GM21786 (cell line): ENCODE measurements at regions not wholly inside any gene's neighbourhood (a gene's known extent, or its start where the extent isn't known, plus 50 kb on each side); places are given as distances from the start of the nearest gene placed in this dataset.

Source experiments
- ATAC-seq: cut with Tn5 transposase; IDR thresholded peaks from one replicate; pipeline ENCODE4 v1.9.1; 2021; ENCODE audit not compliant: unreplicated experiment

GRCh38 chr9:108681851-108682590, 173.8 kb downstream of the ACTL7B start:
- no peak for ATAC-seq

DNA sequence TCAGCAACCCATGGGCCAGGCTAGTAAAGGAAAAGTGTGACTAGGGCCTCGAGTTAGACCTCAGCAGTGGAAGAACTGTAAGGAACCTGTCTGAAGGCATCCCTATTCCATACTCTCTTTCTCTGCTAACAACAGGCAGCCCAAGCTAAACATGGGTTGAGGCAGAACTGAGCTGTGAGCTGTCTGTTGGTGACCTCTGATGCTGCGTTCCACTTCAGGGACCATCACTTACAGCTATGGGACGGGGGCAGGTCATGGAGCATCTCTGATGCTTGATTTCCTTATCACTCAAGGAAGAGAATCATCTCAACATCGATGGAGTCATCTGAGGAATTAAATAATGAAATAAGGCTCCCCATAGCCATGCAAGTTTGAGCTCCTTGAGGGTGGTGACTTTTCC, 174.8 kb downstream of the ACTL7B start:
- ATAC-seq: no peak

DNA sequence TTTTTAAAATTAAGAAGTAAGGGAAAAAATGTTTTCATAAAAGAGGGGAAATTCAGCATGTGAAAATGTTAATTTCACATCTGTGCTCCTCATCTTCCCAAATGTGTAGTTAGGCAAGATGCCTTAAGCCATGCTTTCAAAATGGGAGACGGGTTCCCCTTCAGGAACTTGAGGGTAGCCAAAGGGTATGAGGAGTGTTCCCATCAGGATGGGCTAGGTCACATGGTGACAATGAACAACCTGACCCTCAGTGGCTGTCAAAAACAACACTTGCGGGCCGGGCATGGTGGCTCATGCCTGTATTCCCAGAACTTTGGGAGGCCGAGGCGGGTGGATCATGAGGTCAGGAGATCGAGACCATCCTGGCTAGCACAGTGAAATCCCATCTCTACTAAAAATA, 178.0 kb downstream of the ACTL7B start:
- no peak for ATAC-seq

GRCh38 chr9:108676355-108676754, 179.4 kb downstream of the ACTL7B start:
- ATAC-seq: no peak

DNA sequence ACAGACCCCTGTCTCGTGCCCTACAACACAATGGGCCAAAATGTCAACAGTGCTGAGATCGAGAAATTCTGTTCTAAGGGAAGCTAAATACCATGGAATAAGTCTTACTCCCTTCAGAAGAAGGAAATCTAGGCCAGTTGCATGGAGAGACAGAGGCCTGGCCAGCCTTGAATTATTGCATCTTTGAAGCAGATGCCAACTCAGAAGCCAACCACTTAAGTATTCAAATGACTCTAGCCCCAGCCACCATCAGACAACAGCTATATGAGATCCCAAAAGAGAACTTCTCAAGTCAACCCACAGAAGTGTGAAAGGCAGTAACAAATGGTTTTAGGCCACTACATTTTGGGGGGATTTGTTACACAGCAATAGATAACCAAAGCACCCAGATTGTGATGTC, 180.1 kb downstream of the ACTL7B start:
- ATAC-seq: no peak

- no peak for ATAC-seq
These were observed 180.8 kb downstream of the ACTL7B start for GRCh38 chr9:108674766-108675530.

DNA sequence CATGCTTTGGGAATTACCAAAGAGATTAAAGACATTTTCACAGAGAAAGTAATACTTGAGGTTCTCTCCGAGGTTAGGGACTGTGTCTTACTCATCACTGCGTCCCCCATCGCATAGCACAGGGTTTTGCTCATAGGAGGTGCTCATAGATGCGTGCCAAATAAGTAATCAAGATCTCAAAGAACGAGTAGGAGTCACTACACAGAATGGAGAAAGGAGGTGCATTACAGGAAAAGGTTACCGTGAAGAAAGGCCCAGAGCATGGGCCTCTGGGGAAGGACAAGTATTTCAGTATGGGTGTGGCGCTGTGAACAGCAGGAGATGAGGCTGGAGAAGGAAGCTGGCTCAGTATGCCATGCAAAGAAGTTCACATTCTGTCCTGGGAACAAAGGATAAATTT, 182.4 kb downstream of the ACTL7B start:
- no peak for ATAC-seq

DNA sequence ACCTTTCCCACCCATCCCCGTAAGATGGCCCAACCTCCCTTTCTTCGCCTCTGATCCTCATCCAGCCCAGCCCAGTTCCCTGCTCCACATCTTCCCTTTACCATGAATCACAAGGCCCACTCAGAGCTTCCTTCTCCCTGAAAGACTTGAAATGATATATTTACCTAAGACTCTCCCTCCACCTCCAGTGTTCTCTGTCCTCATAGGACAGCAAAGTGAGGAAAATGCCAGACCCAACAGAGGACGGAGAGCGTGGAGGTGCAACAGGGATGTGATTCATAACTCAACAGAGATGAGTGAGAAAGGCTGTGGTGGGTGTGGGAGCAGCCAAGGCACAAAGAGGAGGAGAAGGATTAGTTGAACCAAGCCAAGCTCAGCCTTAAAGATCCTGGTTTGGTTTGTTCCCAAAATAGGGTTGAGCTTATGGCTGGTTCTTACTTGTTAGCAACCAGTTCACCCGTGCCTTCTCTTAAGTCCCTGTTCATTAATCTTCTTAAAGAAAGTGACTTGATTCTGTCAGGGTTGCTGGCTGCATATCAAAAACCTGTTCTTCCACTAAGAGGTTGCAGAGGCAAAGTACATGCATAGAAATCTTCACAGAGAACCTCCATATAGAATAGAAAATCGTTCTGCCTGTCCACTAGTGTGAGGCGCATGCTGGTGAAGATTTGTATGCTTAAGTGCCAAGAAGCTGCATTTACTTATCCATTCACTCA, 183.2 kb downstream of the ACTL7B start:
- ATAC-seq: no peak

GRCh38 chr9:108671794-108672193, 184.0 kb downstream of the ACTL7B start:
- no peak for ATAC-seq

GRCh38 chr9:108671176-108671575, 184.6 kb downstream of the ACTL7B start:
- no peak for ATAC-seq

DNA sequence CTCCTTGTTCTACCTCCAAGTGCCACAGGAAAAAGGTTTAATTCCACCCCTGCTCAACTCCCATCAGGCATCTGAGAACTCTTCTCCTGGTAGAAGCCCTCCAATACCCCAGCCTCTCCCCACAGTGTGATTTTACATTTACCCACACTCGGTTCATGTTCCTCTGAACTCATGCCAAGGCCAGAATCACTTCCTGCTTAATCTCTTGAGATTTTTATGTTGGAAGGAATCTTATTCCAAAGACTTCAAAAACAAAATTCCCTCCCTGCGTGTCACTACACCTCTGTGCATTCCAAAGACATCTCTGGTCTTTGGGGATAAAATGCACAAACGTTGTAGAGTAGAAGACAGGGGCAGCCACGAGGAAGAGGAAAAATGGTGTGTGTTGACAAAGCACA, 186.8 kb downstream of the ACTL7B start:
- no peak for ATAC-seq

DNA sequence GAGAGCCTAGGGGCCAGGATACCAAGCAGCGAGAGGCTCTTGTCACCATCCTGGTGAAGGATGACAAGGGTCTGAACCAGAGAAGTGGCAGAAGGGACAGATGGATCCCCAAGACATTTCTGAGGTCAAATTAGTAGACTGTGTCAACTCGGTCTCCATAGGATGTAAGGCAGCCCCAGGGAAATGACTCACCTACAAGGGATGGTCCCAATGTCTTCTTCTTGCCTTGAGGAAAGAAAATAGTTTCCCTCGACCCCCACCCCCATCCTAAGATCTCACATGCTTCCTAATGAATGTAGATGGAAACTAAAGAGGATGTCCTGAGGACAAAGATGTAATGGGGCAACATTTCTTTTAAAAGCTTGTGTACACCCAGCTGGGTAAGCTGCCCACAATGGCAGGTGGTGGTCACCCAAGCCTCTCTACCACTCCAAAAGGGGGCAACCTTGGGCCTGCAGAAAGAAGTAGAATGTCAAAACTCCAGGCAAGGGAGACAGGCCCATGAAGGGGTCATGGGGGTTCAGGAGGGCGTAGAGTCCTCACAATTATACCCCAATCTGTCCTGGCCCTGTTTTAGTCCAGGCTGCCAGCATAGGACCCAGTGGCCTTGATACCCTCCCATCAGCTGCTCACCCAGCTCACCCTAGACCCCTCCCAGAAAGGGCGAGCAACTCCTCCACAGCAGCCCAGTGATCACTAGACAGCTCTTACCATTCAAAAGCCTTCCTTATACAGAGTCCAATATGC, 187.4 kb downstream of the ACTL7B start:
- ATAC-seq: no peak

DNA sequence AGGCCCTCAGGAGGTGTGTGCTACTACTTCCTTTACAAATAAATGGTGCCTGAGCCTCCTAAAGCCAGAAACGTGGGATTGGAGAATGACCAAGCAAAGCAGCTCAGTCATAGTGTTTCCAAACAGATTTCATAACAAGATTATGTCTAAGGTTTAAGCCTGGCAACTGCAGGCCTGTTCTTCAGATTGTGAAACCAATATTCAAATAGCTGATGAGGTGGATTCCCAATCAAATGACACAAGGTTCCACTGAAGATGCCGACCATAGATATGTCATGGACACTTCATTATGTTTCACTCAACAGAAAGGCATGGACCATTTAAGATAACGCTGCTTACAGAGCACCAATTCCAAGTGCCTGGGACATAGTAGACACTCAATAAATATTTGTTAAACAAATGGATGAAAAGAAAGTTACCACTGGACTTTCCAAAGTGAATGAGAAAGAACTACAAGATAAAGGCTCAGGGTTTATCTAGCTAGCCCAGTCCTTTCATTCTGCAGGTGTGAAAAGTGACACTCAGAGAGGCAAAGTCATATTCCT, 189.5 kb downstream of the ACTL7B start:
- no peak for ATAC-seq

DNA sequence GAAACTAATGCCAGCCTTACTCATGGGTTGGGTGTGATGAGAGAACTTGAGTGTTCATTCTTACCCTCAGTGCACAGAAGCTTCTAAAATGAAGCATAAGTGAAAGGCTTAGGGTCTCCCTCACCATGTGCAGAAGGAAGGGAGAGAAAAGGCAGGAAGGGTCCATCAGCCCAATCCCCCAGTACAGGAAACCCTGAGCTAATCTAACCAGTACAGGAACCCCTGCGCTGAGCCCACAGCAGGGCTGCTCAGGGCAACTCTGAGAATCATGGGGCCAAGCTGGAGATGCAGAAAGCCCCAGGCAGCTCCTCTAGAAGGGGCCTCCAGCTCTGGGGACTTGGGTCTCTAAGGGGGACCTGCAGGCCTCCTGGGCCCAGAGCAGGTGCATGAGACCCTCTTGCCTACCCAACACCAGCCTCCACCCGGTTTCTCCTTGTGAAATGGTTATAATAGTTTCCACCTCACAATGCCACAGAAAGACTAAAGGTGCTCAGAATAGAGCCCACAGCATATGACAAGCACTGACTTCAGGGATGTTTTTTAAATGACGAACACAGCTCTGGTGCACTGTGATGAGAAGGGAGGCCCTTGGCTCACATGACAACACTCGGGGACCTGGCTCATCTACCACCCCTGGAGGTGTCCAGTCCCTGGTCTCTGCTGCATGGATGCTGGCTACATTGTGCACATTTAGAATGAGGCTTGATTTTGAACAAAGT, 190.1 kb downstream of the ACTL7B start:
- ATAC-seq: no peak

GRCh38 chr9:108664309-108665255, 191.2 kb downstream of the ACTL7B start:
- no peak for ATAC-seq

DNA sequence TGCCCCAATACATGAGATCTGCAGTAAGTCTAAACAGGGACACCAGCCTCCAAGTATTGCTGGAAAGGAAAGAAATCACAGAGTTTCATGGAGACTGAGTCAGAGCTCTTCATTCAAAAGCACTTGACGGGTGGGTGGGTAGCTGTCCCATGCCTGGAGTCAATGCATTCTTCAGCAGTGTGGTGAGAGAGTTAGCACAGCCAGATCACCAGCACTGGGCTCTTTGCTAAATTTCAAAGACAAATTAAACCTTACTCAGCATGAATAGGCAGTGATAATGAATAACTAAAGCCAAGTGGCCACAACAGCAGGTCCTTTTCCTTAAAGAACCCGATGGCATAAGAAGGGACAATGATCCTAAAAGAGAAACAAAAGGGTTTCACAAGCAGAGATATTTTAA, 192.4 kb downstream of the ACTL7B start:
- ATAC-seq: no peak

GRCh38 chr9:108662956-108663355, 192.8 kb downstream of the ACTL7B start:
- no peak for ATAC-seq

- no peak for ATAC-seq
These were observed 193.5 kb downstream of the ACTL7B start for GRCh38 chr9:108662091-108662875.
